OCI-LY1 (cell line): ENCODE measurements at regions not wholly inside any gene's neighbourhood (a gene's known extent, or its start where the extent isn't known, plus 50 kb on each side); places are given as distances from the start of the nearest gene placed in this dataset.

Experiments
- H2AFZ ChIP-seq: fragments of 200-600 bp; sonication (generic), shearing (Covaris generic); 2 replicates; pipeline ENCODE4 v1.6.0; 2014; ENCODE audit warnings: antibody characterized with exemption, mild to moderate bottlenecking, low read length
- H3F3A ChIP-seq: fragments of 200-600 bp; sonication (generic), shearing (Covaris generic); 2 replicates; pipeline ENCODE4 v1.6.0; 2014; ENCODE audit warnings: mild to moderate bottlenecking, antibody characterized with exemption, low read length, moderate library complexity; ENCODE audit not compliant: insufficient read depth
- H3K27ac ChIP-seq: fragments of 200-600 bp; sonication (generic); 2 replicates; pipeline ENCODE4 v1.5.1; 2014; ENCODE audit warnings: low read length, mixed run types, mild to moderate bottlenecking, low read depth; ENCODE audit not compliant: poor library complexity, severe bottlenecking
- H3K27me3 ChIP-seq: fragments of 200-600 bp; sonication (generic); 2 replicates; pipeline ENCODE4 v1.6.0; 2014; ENCODE audit warnings: antibody characterized with exemption, mild to moderate bottlenecking, low read length, moderate library complexity; ENCODE audit not compliant: insufficient read depth
- H3K36me3 ChIP-seq: fragments of 200-600 bp; sonication (generic); 2 replicates; pipeline ENCODE4 v1.6.1; 2014; ENCODE audit warnings: mild to moderate bottlenecking, antibody characterized with exemption, low read length, moderate library complexity, mixed read lengths; ENCODE audit not compliant: insufficient read depth
- H3K4me1 ChIP-seq: fragments of 200-600 bp; sonication (generic); 2 replicates; pipeline ENCODE4 v1.5.1; 2014; ENCODE audit warnings: mild to moderate bottlenecking, low read length, moderate library complexity; ENCODE audit not compliant: insufficient read depth, severe bottlenecking
- H3K4me2 ChIP-seq: fragments of 200-600 bp; sonication (generic), shearing (Covaris generic); 2 replicates; pipeline ENCODE4 v1.6.1; 2014; ENCODE audit warnings: low read length
- H3K4me3 ChIP-seq: fragments of 200-600 bp; sonication (generic); 2 replicates; pipeline ENCODE4 v1.5.1; 2014; ENCODE audit warnings: low read length, low read depth, mild to moderate bottlenecking, mixed read lengths; ENCODE audit not compliant: poor library complexity, severe bottlenecking
- H3K79me2 ChIP-seq: fragments of 200-600 bp; shearing (Covaris generic); 2 replicates; pipeline ENCODE4 v1.6.1; 2016; ENCODE audit warnings: mixed run types, low read length, mixed read lengths; ENCODE audit not compliant: insufficient read depth
- H3K9ac ChIP-seq: fragments of 200-600 bp; sonication (generic), shearing (Covaris generic); 2 replicates; pipeline ENCODE4 v1.6.1; 2014; ENCODE audit warnings: mild to moderate bottlenecking, low read length, mixed read lengths
- H3K9me2 ChIP-seq: fragments of 200-600 bp; sonication (generic), shearing (Covaris generic); 2 replicates; pipeline ENCODE4 v1.6.1; 2014; ENCODE audit warnings: low read depth, mild to moderate bottlenecking, low read length, mixed read lengths
- H3K9me3 ChIP-seq: fragments of 200-600 bp; shearing (Covaris generic); 2 replicates; pipeline ENCODE4 v1.6.1; 2014; ENCODE audit warnings: low read length, mixed read lengths
- H4K20me1 ChIP-seq: fragments of 200-600 bp; sonication (generic), shearing (Covaris generic); 2 replicates; pipeline ENCODE4 v1.6.0; 2016; ENCODE audit warnings: mild to moderate bottlenecking, low read length; ENCODE audit not compliant: insufficient read depth
- CTCF ChIP-seq: fragments of 200-600 bp; sonication (generic), shearing (Covaris generic); IDR thresholded peaks from 2 replicates; pipeline ENCODE4 v1.5.1; 2017; ENCODE audit warnings: mild to moderate bottlenecking, antibody characterized with exemption, low read length, moderate library complexity, mixed read lengths
- EZH2 ChIP-seq: fragments of 200-600 bp; sonication (generic), shearing (Covaris generic); IDR thresholded peaks from 2 replicates; pipeline ENCODE4 v1.8.0; 2017; ENCODE audit warnings: borderline replicate concordance, mixed run types, mild to moderate bottlenecking, antibody characterized with exemption, low read length, moderate library complexity, mixed read lengths

- H3K9me2 ChIP-seq = no peaks in the 10 kb centered on the region
- H3K4me2 ChIP-seq = no peak overlapping the region
- no peaks in the 10 kb centered on the region for H3K4me1 ChIP-seq
- H3K27ac ChIP-seq = no peak overlapping the region
- no peak overlapping the region for H2AFZ ChIP-seq
- no peaks in the 10 kb centered on the region; the same call in 1 of the 2 replicates for H3K9me3 ChIP-seq
- no peaks in the 10 kb centered on the region for H3K79me2 ChIP-seq
- H3K36me3 ChIP-seq = no peaks in the 10 kb centered on the region
- no peaks in the 10 kb centered on the region for H3F3A ChIP-seq
- TF ChIP-seq EZH2 (no peak), CTCF (no peak)
- no peak overlapping the region for H3K9ac ChIP-seq
- H3K27me3 ChIP-seq = no peaks in the 10 kb centered on the region
- H4K20me1 ChIP-seq = no peaks in the 10 kb centered on the region
- no peak overlapping the region for H3K4me3 ChIP-seq
Observed at GRCh38 chr18:60120231-60120750, 220.5 kb downstream of the PMAIP1 start.

- H2AFZ ChIP-seq = no peak overlapping the region
- no peak overlapping the region for H3K4me3 ChIP-seq
Observed at GRCh38 chr18:60117321-60117720, 217.5 kb downstream of the PMAIP1 start.

GRCh38 chr18:60113396-60113795 is 213.6 kb downstream of the PMAIP1 start:
- Histone ChIP-seq H4K20me1 (no peaks in the 10 kb centered on the region), H3K4me2 (no peak overlapping the region), H3K4me1 (no peaks in the 10 kb centered on the region), H3F3A (no peaks in the 10 kb centered on the region), H3K79me2 (no peaks in the 10 kb centered on the region), H2AFZ (no peak overlapping the region), H3K4me3 (no peak overlapping the region), H3K27ac (no peak overlapping the region), H3K27me3 (no peaks in the 10 kb centered on the region), H3K9me3 (no peaks in the 10 kb centered on the region; the same call in 1 of the 2 replicates), H3K36me3 (no peaks in the 10 kb centered on the region), H3K9ac (no peak overlapping the region), H3K9me2 (no peaks in the 10 kb centered on the region)
- TF ChIP-seq CTCF = no peak
- no peak for TF ChIP-seq EZH2

More at GRCh38 chr18:60117321-60117720, 217.5 kb downstream of the PMAIP1 start:
- Histone ChIP-seq H3K4me2 (no peak overlapping the region), H3K27ac (no peak overlapping the region), H3K4me1 (no peaks in the 10 kb centered on the region), H3F3A (no peaks in the 10 kb centered on the region), H3K79me2 (no peaks in the 10 kb centered on the region), H4K20me1 (no peaks in the 10 kb centered on the region), H3K36me3 (no peaks in the 10 kb centered on the region), H3K27me3 (no peaks in the 10 kb centered on the region), H3K9ac (no peak overlapping the region), H3K9me3 (no peaks in the 10 kb centered on the region; the same call in 1 of the 2 replicates), H3K9me2 (no peaks in the 10 kb centered on the region)
- TF ChIP-seq EZH2 (no peak), CTCF (no peak)
